Mucosa of rectum (tissue), 2 donors: ENCODE measurements at regions not wholly inside any gene's neighbourhood (a gene's known extent, or its start where the extent isn't known, plus 50 kb on each side); places are given as distances from the start of the nearest gene placed in this dataset.

ENCODE experiments used
- H3K27ac ChIP-seq, 2 donors: one replicate each; pipeline ENCODE4 v1.7.0; 2013; ENCODE audit warnings: inconsistent platforms in 2 of 2, low read depth in 2 of 2, low read length in 2 of 2
- H3K27me3 ChIP-seq, 2 donors: one replicate each; pipeline ENCODE4 v1.7.0; 2013; ENCODE audit warnings: low read length in 2 of 2; ENCODE audit not compliant: control insufficient read depth in 2 of 2, insufficient read depth in 2 of 2
- H3K36me3 ChIP-seq, 2 donors: one replicate each; pipeline ENCODE4 v1.7.0; 2013; ENCODE audit warnings: low read length in 2 of 2; ENCODE audit not compliant: control insufficient read depth in 2 of 2, insufficient read depth in 2 of 2
- H3K4me1 ChIP-seq, 2 donors: one replicate each; pipeline ENCODE4 v1.7.0; 2013; ENCODE audit warnings: low read length in 2 of 2, mild to moderate bottlenecking in 1 of 2; ENCODE audit not compliant: control insufficient read depth in 2 of 2, insufficient read depth in 2 of 2
- H3K4me3 ChIP-seq, 2 donors: one replicate each; pipeline ENCODE4 v1.7.0; 2013; ENCODE audit warnings: low read length in 2 of 2
- H3K9ac ChIP-seq, 2 donors: one replicate each; pipeline ENCODE4 v1.7.0; 2013; ENCODE audit warnings: low read length in 2 of 2, low read depth in 1 of 2, mild to moderate bottlenecking in 1 of 2
- H3K9me3 ChIP-seq, 2 donors: one replicate each; pipeline ENCODE4 v1.7.0; 2013; ENCODE audit warnings: low read length in 2 of 2; ENCODE audit not compliant: control insufficient read depth in 2 of 2
- donor health status: healthy.
- donor health status: Normal muscosa, but diverticular disease.

DNA sequence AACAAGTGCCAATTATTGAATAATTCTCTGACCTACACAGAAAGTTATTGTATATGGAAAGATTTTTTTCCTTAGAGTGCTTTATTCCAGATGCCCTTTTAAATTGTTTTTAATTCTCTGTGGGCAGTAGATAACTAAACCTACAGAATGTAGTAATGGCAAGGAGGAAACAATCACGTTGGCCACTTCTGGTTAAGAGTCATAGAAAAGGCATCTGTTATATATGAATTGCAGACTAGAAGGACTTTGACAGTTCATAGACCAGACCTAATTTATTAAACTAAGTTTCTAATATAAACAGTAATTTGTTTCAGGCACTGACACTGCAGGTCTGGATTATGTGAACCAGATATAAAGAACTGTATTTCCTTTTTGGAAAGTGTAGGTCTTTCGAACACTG, 607.5 kb downstream of the PLCL1 start:
- H3K27me3 ChIP-seq, result no peaks in the 10 kb centered on the region
- H3K36me3 ChIP-seq, result no peaks in the 10 kb centered on the region
- H3K27ac ChIP-seq, result no peak overlapping the region
- H3K4me3 ChIP-seq, result no peak overlapping the region
- no peaks in the 10 kb centered on the region for H3K9me3 ChIP-seq
- H3K9ac ChIP-seq, result no peak overlapping the region
- H3K4me1 ChIP-seq, result no peaks in the 10 kb centered on the region

DNA sequence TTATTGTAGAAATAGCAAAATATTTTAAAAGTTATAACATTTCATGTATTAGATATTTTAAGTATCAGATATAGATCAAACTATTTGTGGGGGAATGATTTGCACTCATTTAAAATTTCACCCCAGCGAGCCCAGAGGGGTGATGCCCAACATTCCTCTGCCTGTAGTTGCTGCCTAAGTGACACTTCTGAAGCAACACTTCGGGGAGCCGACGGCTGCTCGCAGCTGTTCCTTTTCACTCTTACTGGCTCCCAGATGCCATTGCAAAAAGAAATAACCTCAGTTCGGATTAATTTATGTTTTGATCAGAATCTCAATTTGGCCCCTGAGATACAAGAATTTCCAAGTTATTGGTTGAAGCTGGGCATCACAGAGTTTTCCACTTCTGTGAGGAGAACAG, 603.8 kb downstream of the PLCL1 start:
- no peak overlapping the region for H3K4me3 ChIP-seq
- H3K4me1 ChIP-seq, result no peaks in the 10 kb centered on the region
- H3K9ac ChIP-seq, result no peak overlapping the region
- no peaks in the 10 kb centered on the region for H3K9me3 ChIP-seq
- no peaks in the 10 kb centered on the region for H3K27me3 ChIP-seq
- no peak overlapping the region for H3K27ac ChIP-seq
- H3K36me3 ChIP-seq, result no peaks in the 10 kb centered on the region

DNA sequence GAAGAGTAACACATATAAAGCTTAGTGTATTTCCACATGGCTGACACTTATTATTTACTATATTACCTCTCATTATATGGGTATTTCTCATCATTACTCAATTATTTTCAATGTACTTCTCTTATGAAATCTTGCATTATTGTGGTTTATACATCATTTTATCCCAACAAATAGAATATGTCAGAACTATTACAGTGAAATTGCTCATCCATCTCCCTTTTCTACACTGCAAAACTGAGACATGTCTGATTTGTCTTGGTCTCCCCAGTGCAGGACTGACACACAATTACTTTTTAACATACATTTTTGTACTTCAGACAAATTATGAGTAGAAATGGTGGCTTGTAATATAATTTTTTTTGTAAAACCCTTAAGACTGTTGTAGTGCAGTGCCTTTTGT, 600.9 kb downstream of the PLCL1 start:
- no peak overlapping the region for H3K9ac ChIP-seq
- H3K9me3 ChIP-seq, result no peaks in the 10 kb centered on the region
- H3K27ac ChIP-seq, result no peak overlapping the region
- H3K4me1 ChIP-seq, result peaks cover 3 to 9% of the 10 kb centered on the region in 2 donors
- H3K4me3 ChIP-seq, result no peak overlapping the region
- H3K36me3 ChIP-seq, result no peaks in the 10 kb centered on the region
- no peaks in the 10 kb centered on the region for H3K27me3 ChIP-seq

DNA sequence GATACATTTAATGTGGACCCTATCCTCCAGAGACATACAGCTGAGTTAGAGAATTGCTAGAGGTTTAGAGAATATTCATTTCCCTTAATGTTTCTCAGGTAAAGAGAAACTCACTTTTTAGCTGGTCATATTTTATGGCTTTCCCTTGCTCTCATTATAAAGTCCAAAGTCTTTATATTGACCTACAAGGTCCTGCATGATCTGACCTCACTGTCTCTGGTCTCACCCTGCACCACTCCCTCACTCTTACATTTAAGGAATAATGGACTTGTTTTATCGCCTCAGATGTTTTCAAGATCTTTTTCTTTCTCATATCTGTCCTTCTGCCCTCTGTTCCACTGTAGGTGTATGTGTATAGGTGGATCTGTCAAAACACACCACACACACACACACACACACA, 597.3 kb downstream of the PLCL1 start:
- no peaks in the 10 kb centered on the region for H3K9me3 ChIP-seq
- no peak overlapping the region for H3K9ac ChIP-seq
- peaks cover 3 to 9% of the 10 kb centered on the region in 2 donors for H3K4me1 ChIP-seq
- H3K27me3 ChIP-seq, result no peaks in the 10 kb centered on the region
- H3K4me3 ChIP-seq, result no peak overlapping the region
- H3K36me3 ChIP-seq, result no peaks in the 10 kb centered on the region
- H3K27ac ChIP-seq, result peak overlapping the region in 1 of 2 donors; percentile 4

DNA sequence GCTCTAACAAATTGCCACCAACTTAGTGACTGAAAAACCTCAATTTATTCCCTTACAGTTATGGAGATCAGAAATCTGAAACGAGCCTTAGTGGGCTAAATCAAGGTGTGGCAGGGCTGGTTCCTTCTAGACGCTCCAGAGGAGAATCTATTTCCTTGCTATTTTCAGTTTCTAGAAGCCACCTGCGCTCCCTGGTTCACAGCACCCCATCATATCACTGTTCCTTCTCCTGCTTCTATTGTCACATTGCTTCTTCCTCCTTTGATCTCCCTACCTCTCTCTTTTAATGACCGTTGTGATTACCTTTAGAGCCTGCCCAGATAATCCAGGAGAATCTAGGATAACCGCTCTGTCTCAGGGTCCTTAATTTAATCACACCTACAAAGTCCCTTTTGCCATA, 596.6 kb downstream of the PLCL1 start:
- H3K27ac ChIP-seq, result peak overlapping the region in 1 of 2 donors; percentile 4
- H3K9me3 ChIP-seq, result no peaks in the 10 kb centered on the region
- peaks cover 3 to 9% of the 10 kb centered on the region in 2 donors for H3K4me1 ChIP-seq
- H3K27me3 ChIP-seq, result no peaks in the 10 kb centered on the region
- no peak overlapping the region for H3K4me3 ChIP-seq
- no peak overlapping the region for H3K9ac ChIP-seq
- H3K36me3 ChIP-seq, result no peaks in the 10 kb centered on the region

DNA sequence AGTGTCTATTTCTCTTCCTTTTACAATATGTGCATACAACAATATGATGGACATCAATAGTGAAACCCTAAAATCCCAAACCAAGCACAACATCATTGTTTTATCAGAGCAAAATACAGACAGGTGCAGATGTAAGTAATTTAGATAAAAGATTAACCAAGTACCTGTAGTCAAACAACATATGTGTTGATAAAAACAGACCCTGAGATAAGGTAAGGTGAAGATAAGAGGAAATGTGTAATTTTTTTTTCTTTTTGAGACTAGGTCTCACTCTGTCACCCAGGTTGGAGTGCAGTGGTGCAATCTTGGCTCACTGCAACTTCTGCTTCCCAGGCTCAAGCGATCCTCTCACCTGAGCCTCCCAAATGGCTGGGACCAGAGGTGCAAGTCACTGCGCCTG, 589.8 kb downstream of the PLCL1 start:
- Histone ChIP-seq H3K9me3 (no peaks in the 10 kb centered on the region), H3K36me3 (no peaks in the 10 kb centered on the region), H3K9ac (no peak overlapping the region)

DNA sequence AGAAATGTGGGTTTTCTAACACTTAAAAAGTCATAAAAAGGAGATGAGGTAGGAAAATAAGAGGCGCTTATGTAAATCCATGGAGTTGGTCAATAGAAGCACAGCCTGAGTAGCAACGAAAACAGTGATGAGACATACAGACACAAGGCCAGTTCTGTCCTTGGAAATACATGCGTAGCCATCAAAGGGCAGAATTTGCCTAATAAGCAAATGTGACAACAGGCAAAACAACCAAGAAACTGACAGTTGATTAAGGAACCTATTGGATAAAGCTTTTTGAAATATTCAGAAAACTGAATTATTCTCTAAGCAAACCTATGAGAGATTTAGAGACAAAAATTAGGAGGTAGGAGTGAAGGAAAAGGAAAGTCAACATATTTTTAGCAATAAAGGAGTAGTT, 586.3 kb downstream of the PLCL1 start:
- Histone ChIP-seq H3K4me1 (peaks cover 3% of the 10 kb centered on the region in 2 donors), H3K9ac (no peak overlapping the region), H3K36me3 (no peaks in the 10 kb centered on the region), H3K9me3 (no peaks in the 10 kb centered on the region), H3K27ac (no peak overlapping the region), H3K4me3 (no peak overlapping the region), H3K27me3 (no peaks in the 10 kb centered on the region)

More for the DNA sequence above, 589.8 kb downstream of the PLCL1 start:
- Histone ChIP-seq H3K4me3 (no peak overlapping the region), H3K27me3 (no peaks in the 10 kb centered on the region), H3K27ac (no peak overlapping the region), H3K4me1 (peaks cover 0 to 3% of the 10 kb centered on the region in 2 donors)

DNA sequence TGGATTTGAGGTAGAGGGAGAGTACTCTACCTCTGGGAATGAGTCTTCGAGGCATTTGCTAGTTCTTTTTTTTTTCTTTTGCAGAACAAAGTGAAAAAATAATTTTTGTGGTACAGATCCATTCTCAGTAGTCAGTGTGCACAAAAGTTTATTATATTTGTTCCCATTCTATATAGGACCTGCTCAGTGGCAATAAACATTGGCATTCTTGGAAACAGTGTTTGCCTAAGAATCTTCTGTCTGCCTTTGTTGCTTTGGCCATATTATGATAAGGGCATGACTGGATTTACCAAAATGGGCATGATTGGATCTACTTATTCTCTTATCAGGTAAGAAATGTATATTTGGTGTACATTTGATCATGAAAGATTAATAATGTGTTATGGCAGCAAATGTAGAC, 583.3 kb downstream of the PLCL1 start:
- Histone ChIP-seq H3K4me3 (no peak overlapping the region), H3K9ac (no peak overlapping the region), H3K36me3 (no peaks in the 10 kb centered on the region), H3K9me3 (no peaks in the 10 kb centered on the region), H3K4me1 (peaks cover 0 to 3% of the 10 kb centered on the region in 2 donors), H3K27me3 (no peaks in the 10 kb centered on the region), H3K27ac (no peak overlapping the region)

DNA sequence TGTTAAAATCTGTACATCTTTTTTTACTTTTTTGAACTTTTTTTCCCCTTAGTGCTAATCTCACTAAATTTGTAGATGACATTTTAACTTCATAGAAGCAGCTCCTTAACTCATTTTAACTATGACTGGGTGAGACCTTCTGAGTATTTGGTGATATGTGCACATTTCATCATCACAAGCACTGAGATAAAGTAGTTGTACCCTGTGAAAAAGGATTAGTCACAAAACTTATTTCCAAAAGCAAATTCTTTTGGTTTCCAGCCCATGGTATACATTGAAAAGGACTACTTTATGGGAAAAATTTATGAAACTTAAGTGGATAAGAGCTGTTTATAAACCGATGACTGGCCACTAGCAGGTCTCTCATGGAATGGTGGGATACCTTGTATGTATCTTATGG, 581.5 kb downstream of the PLCL1 start:
- no peak overlapping the region for H3K27ac ChIP-seq
- H3K4me1 ChIP-seq, result peaks cover 0 to 3% of the 10 kb centered on the region in 2 donors
- H3K9ac ChIP-seq, result no peak overlapping the region
- H3K27me3 ChIP-seq, result no peaks in the 10 kb centered on the region
- no peaks in the 10 kb centered on the region for H3K36me3 ChIP-seq
- no peak overlapping the region for H3K4me3 ChIP-seq
- H3K9me3 ChIP-seq, result no peaks in the 10 kb centered on the region

DNA sequence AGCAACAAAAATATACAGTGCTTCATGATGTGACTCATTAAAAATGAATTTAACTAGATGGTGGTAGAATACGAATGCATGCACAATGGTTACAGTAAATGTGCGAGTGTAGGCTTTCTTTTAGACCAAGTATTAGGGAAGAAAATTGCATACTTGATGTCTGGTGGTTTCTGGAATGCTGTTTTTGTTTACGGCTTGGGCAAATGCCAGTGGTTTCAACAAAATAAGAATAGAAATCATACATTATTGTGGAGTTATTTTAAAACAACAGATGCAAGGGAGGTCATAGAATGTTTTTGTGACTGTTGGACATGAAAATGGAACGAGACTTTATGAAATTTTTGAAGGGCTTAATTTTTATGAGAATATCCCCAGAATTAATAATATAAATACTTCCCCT, 580.9 kb downstream of the PLCL1 start:
- Histone ChIP-seq H3K36me3 (no peaks in the 10 kb centered on the region), H3K4me1 (peaks cover 0 to 3% of the 10 kb centered on the region in 2 donors), H3K9ac (no peak overlapping the region)

DNA sequence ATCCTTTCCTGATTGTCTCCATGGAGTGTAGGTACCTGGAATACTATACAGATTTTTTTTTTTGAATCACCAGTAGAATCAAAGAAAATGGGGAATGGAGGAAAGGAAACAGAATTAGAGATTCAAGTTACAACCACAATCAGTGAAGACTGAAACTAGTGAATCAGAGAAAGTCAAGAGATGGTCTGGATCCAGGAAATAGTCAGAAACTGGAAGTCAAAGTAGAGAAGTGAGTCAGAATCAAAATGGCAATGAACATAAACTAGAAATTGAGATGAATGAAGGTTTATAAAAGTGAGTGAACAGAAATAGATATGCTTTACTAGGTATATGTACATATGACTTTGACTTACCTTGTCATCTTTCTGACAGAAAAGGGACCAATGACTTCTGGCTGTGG, 579.0 kb downstream of the PLCL1 start:
- H3K36me3 ChIP-seq, result no peaks in the 10 kb centered on the region
- no peaks in the 10 kb centered on the region for H3K9me3 ChIP-seq
- H3K27me3 ChIP-seq, result no peaks in the 10 kb centered on the region
- no peak overlapping the region for H3K4me3 ChIP-seq
- peaks cover 0 to 3% of the 10 kb centered on the region in 2 donors for H3K4me1 ChIP-seq
- no peak overlapping the region for H3K27ac ChIP-seq
- H3K9ac ChIP-seq, result no peak overlapping the region

More for the DNA sequence above, 580.9 kb downstream of the PLCL1 start:
- Histone ChIP-seq H3K9me3 (no peaks in the 10 kb centered on the region), H3K27ac (no peak overlapping the region), H3K4me3 (no peak overlapping the region), H3K27me3 (no peaks in the 10 kb centered on the region)
